T-helper 1 cell treated with Interleukin-12 subunit alpha and Interleukin-12 subunit beta and Interleukin-4 antibody, amounts not matched to agents 30 μg/mL and 1 μg/mL, for 36 hours (primary cell): ENCODE measurements at regions not wholly inside any gene's neighbourhood (a gene's known extent, or its start where the extent isn't known, plus 50 kb on each side); places are given as distances from the start of the nearest gene placed in this dataset.

Source experiments
- H3K27ac Mint-ChIP-seq: one replicate; pipeline ENCODE4 v1.8.0; 2021; ENCODE audit warnings: mild to moderate bottlenecking, mixed read lengths
- H3K27me3 Mint-ChIP-seq: one replicate; pipeline ENCODE4 v1.8.0; 2021; ENCODE audit warnings: low read depth, mixed read lengths
- H3K36me3 Mint-ChIP-seq: one replicate; pipeline ENCODE4 v1.8.0; 2021; ENCODE audit warnings: low read depth, mixed read lengths
- H3K4me1 Mint-ChIP-seq: one replicate; pipeline ENCODE4 v1.8.0; 2021; ENCODE audit warnings: low read depth, mixed read lengths
- H3K4me3 Mint-ChIP-seq: one replicate; pipeline ENCODE4 v1.8.0; 2021; ENCODE audit warnings: mild to moderate bottlenecking, moderate library complexity, mixed read lengths
- H3K9me3 Mint-ChIP-seq: one replicate; pipeline ENCODE4 v1.8.0; 2021; ENCODE audit warnings: mixed read lengths

GRCh38 chr2:15839426-15840124 is 100.8 kb upstream of the MYCN start:
- Mint-ChIP-seq H3K27ac (no peak overlapping the region), H3K4me1 (no peaks in the 10 kb centered on the region), H3K36me3 (no peaks in the 10 kb centered on the region), H3K4me3 (no peak overlapping the region), H3K9me3 (no peaks in the 10 kb centered on the region), H3K27me3 (no peaks in the 10 kb centered on the region)

- Mint-ChIP-seq H3K36me3 (no peaks in the 10 kb centered on the region), H3K4me1 (no peaks in the 10 kb centered on the region), H3K27me3 (no peaks in the 10 kb centered on the region)
Measured at GRCh38 chr2:15840148-15840547, 100.2 kb upstream of the MYCN start.

GRCh38 chr2:15840969-15841368 is 99.4 kb upstream of the MYCN start:
- H3K4me1 Mint-ChIP-seq, result no peaks in the 10 kb centered on the region
- H3K4me3 Mint-ChIP-seq, result no peak overlapping the region
- no peak overlapping the region for H3K27ac Mint-ChIP-seq
- no peaks in the 10 kb centered on the region for H3K27me3 Mint-ChIP-seq
- no peaks in the 10 kb centered on the region for H3K36me3 Mint-ChIP-seq
- H3K9me3 Mint-ChIP-seq, result no peaks in the 10 kb centered on the region

More at GRCh38 chr2:15840148-15840547, 100.2 kb upstream of the MYCN start:
- Mint-ChIP-seq H3K27ac (no peak overlapping the region), H3K9me3 (no peaks in the 10 kb centered on the region), H3K4me3 (no peak overlapping the region)

GRCh38 chr2:15841776-15842560 is 98.4 kb upstream of the MYCN start:
- H3K4me3 Mint-ChIP-seq, result no peak overlapping the region

GRCh38 chr2:15842758-15843666 is 97.3 kb upstream of the MYCN start:
- H3K4me1 Mint-ChIP-seq, result no peaks in the 10 kb centered on the region
- no peaks in the 10 kb centered on the region for H3K27me3 Mint-ChIP-seq
- no peak overlapping the region for H3K4me3 Mint-ChIP-seq
- no peaks in the 10 kb centered on the region for H3K36me3 Mint-ChIP-seq
- H3K27ac Mint-ChIP-seq, result no peak overlapping the region
- H3K9me3 Mint-ChIP-seq, result no peaks in the 10 kb centered on the region

More at GRCh38 chr2:15841776-15842560, 98.4 kb upstream of the MYCN start:
- no peaks in the 10 kb centered on the region for H3K4me1 Mint-ChIP-seq
- no peaks in the 10 kb centered on the region for H3K27me3 Mint-ChIP-seq
- H3K36me3 Mint-ChIP-seq, result no peaks in the 10 kb centered on the region
- no peaks in the 10 kb centered on the region for H3K9me3 Mint-ChIP-seq
- H3K27ac Mint-ChIP-seq, result no peak overlapping the region

GRCh38 chr2:15844211-15844801 is 96.0 kb upstream of the MYCN start:
- Mint-ChIP-seq H3K9me3 (no peaks in the 10 kb centered on the region), H3K27me3 (no peaks in the 10 kb centered on the region), H3K4me1 (no peaks in the 10 kb centered on the region), H3K4me3 (no peak overlapping the region), H3K36me3 (no peaks in the 10 kb centered on the region), H3K27ac (no peak overlapping the region)

- H3K36me3 Mint-ChIP-seq, result no peaks in the 10 kb centered on the region
- no peaks in the 10 kb centered on the region for H3K9me3 Mint-ChIP-seq
- no peak overlapping the region for H3K27ac Mint-ChIP-seq
- H3K4me1 Mint-ChIP-seq, result no peaks in the 10 kb centered on the region
- no peak overlapping the region for H3K4me3 Mint-ChIP-seq
- H3K27me3 Mint-ChIP-seq, result no peaks in the 10 kb centered on the region
Measured at GRCh38 chr2:15845294-15845693, 95.1 kb upstream of the MYCN start.

- Mint-ChIP-seq H3K36me3 (no peaks in the 10 kb centered on the region), H3K4me1 (no peaks in the 10 kb centered on the region), H3K4me3 (no peak overlapping the region), H3K9me3 (no peaks in the 10 kb centered on the region), H3K27ac (no peak overlapping the region), H3K27me3 (no peaks in the 10 kb centered on the region)
Measured at GRCh38 chr2:15845737-15846405, 94.5 kb upstream of the MYCN start.

GRCh38 chr2:15846626-15847025 is 93.7 kb upstream of the MYCN start:
- no peak overlapping the region for H3K27ac Mint-ChIP-seq
- no peak overlapping the region for H3K4me3 Mint-ChIP-seq
- H3K27me3 Mint-ChIP-seq, result no peaks in the 10 kb centered on the region
- H3K4me1 Mint-ChIP-seq, result no peaks in the 10 kb centered on the region
- no peaks in the 10 kb centered on the region for H3K9me3 Mint-ChIP-seq
- no peaks in the 10 kb centered on the region for H3K36me3 Mint-ChIP-seq

- H3K4me1 Mint-ChIP-seq, result no peaks in the 10 kb centered on the region
- H3K27me3 Mint-ChIP-seq, result no peaks in the 10 kb centered on the region
Measured at GRCh38 chr2:15850534-15850933, 89.8 kb upstream of the MYCN start.

GRCh38 chr2:15851076-15851693 is 89.2 kb upstream of the MYCN start:
- no peaks in the 10 kb centered on the region for H3K36me3 Mint-ChIP-seq
- H3K9me3 Mint-ChIP-seq, result no peaks in the 10 kb centered on the region
- H3K27me3 Mint-ChIP-seq, result no peaks in the 10 kb centered on the region
- H3K4me3 Mint-ChIP-seq, result no peak overlapping the region
- H3K4me1 Mint-ChIP-seq, result no peaks in the 10 kb centered on the region
- H3K27ac Mint-ChIP-seq, result no peak overlapping the region

More at GRCh38 chr2:15850534-15850933, 89.8 kb upstream of the MYCN start:
- H3K4me3 Mint-ChIP-seq, result no peak overlapping the region
- H3K36me3 Mint-ChIP-seq, result no peaks in the 10 kb centered on the region
- H3K27ac Mint-ChIP-seq, result no peak overlapping the region
- H3K9me3 Mint-ChIP-seq, result no peaks in the 10 kb centered on the region

GRCh38 chr2:15852811-15853210 is 87.5 kb upstream of the MYCN start:
- Mint-ChIP-seq H3K36me3 (no peaks in the 10 kb centered on the region), H3K9me3 (no peaks in the 10 kb centered on the region), H3K4me1 (no peaks in the 10 kb centered on the region), H3K27me3 (no peaks in the 10 kb centered on the region), H3K27ac (no peak overlapping the region), H3K4me3 (no peak overlapping the region)

GRCh38 chr2:15853903-15854302 is 86.4 kb upstream of the MYCN start:
- Mint-ChIP-seq H3K36me3 (no peaks in the 10 kb centered on the region), H3K4me3 (no peak overlapping the region), H3K4me1 (no peaks in the 10 kb centered on the region), H3K27ac (no peak overlapping the region), H3K27me3 (no peaks in the 10 kb centered on the region), H3K9me3 (no peaks in the 10 kb centered on the region)
